K562 (cell line): ENCODE measurements at regions not wholly inside any gene's neighbourhood (a gene's known extent, or its start where the extent isn't known, plus 50 kb on each side); places are given as distances from the start of the nearest gene placed in this dataset.
"Not testable (repeated sequence)": the region's sequence is repeated elsewhere in the genome, so short reads cannot be mapped to it uniquely, and the experiment has no call there.

Experiments
- ATAC-seq: fragments of 200-7000 bp; cut with Tn5 transposase; 3 replicates; pipeline ENCODE4 v1.9.1; 2020; ENCODE audit warnings: moderate library complexity
- BruUV-seq: library from RNA; stranded (reverse); fragments of 400-500 nt; replicated peaks from 2 replicates; lab custom pipeline; 2021; lab: Mats Ljungman, UMichigan
- CTCF ChIA-PET: fragments of 300-600 bp; formaldehyde crosslinking; extraction: SDS; loops from one replicate; lab custom pipeline; 2021; ENCODE audit warnings: low intra/inter-chr PET ratio; lab: Yijun Ruan, JAX
- POLR2A ChIA-PET: fragments of 300-600, 350-650 bp; sonication (Branson Sonifier 250); formaldehyde crosslinking; extraction: SDS; loops from one replicate; lab custom pipeline; 2021; ENCODE audit warnings: antibody characterized with exemption, inconsistent platforms; lab: Yijun Ruan, JAX
- DNase-seq, 4 experiments: peaks; one replicate each; pipeline versions ENCODE4 v3.0.0 to v3.0.0-alpha.2; 2011 to 2018; ENCODE audit warnings: low spot score in 3 of 4, mixed read lengths in 3 of 4; ENCODE audit errors: extremely low read depth in 1 of 4
- FAIRE-seq: peaks from 2 replicates; lab custom pipeline; 2011; peaks lifted over from hg19 to GRCh38; lab: Jason Lieb, UNC
- H2AFZ ChIP-seq: 2 replicates; pipeline ENCODE4 v1.6.0; 2011; ENCODE audit warnings: low read depth, low read length, control low read depth, inconsistent platforms
- H3K27ac ChIP-seq: fragments of 200-600 bp; 3 replicates; pipeline ENCODE4 v1.8.0; 2011; ENCODE audit warnings: low read depth, mild to moderate bottlenecking, control low read depth, inconsistent platforms, low read length, moderate library complexity, mixed read lengths; ENCODE audit errors: extremely low read depth
- H3K27me3 ChIP-seq, 2 experiments: fragments of 300-600 bp in 1 of 2; 2 replicates in 1 of 2; 3 replicates in 1 of 2; pipeline versions ENCODE4 v1.6.0 to v1.8.0; 2011; ENCODE audit warnings: inconsistent platforms in 2 of 2, low read length in 2 of 2, mild to moderate bottlenecking in 1 of 2, mixed read lengths in 1 of 2, moderate library complexity in 1 of 2; ENCODE audit not compliant: control insufficient read depth in 2 of 2, insufficient read depth in 2 of 2
- H3K36me3 ChIP-seq: fragments of 300-600 bp; 3 replicates; pipeline ENCODE4 v1.8.0; 2011; ENCODE audit warnings: mild to moderate bottlenecking, low read length, inconsistent platforms; ENCODE audit not compliant: control insufficient read depth, insufficient read depth
- H3K4me1 ChIP-seq, 2 experiments: fragments of 200-600 bp in 1 of 2; replicated peaks in 1 of 2; 2 replicates in 1 of 2; 3 replicates in 1 of 2; pipeline versions ENCODE4 v1.5.1 to v1.8.0; 2011; ENCODE audit warnings: inconsistent platforms in 2 of 2, low read length in 2 of 2, mild to moderate bottlenecking in 1 of 2, mixed read lengths in 1 of 2, moderate library complexity in 1 of 2; ENCODE audit not compliant: control insufficient read depth in 2 of 2, insufficient read depth in 2 of 2
- H3K4me2 ChIP-seq: 2 replicates; pipeline ENCODE4 v1.6.1; 2011; ENCODE audit warnings: low read length, control low read depth, inconsistent platforms, mixed read lengths; ENCODE audit not compliant: insufficient read depth
- H3K4me3 ChIP-seq: fragments of 200-600 bp; sonication (generic), shearing (Covaris generic); 2 replicates; pipeline ENCODE4 v1.5.1; 2016; ENCODE audit warnings: control low read depth, inconsistent platforms
- H3K79me2 ChIP-seq: fragments of 200-600 bp; 3 replicates; pipeline ENCODE4 v1.8.0; 2011; ENCODE audit warnings: low read length, inconsistent platforms; ENCODE audit not compliant: control insufficient read depth, insufficient read depth
- H3K9ac ChIP-seq, 2 experiments: 2 replicates each; pipeline versions ENCODE4 v1.6.0 to v1.6.1; 2011; ENCODE audit warnings: low read depth in 2 of 2, low read length in 2 of 2, control low read depth in 1 of 2, inconsistent platforms in 1 of 2, mild to moderate bottlenecking in 1 of 2, mixed read lengths in 1 of 2; ENCODE audit not compliant: insufficient read depth in 1 of 2
- H3K9me1 ChIP-seq: one replicate; pipeline ENCODE4 v1.6.0; 2011; ENCODE audit warnings: inconsistent platforms, mild to moderate bottlenecking, low read length, moderate library complexity; ENCODE audit not compliant: control insufficient read depth, insufficient read depth
- H3K9me3 ChIP-seq: replicated peaks from 2 replicates; pipeline ENCODE4 v1.5.1; 2011; ENCODE audit warnings: low read depth, low read length, inconsistent platforms; ENCODE audit not compliant: control insufficient read depth, insufficient read depth
- H4K20me1 ChIP-seq: replicated peaks from 2 replicates; pipeline ENCODE4 v1.6.1; 2011; ENCODE audit warnings: low read length, inconsistent platforms, mixed read lengths; ENCODE audit not compliant: control insufficient read depth, insufficient read depth
- ADNP ChIP-seq: fragments of 200-800 bp; sonication (Bioruptor generic); IDR thresholded peaks from 2 replicates; pipeline ENCODE4 v1.6.1; 2016; ENCODE audit warnings: missing genetic modification characterization, missing compliant biosample characterization
- ELF2 ChIP-seq: fragments of 250-450 bp; sonication (Bioruptor Pico); IDR thresholded peaks from 2 replicates; pipeline ENCODE4 v1.5.0; 2021; ENCODE audit warnings: mild to moderate bottlenecking
- ILK ChIP-seq: fragments of 450-650 bp; IDR thresholded peaks from 2 replicates; pipeline ENCODE4 v1.6.1; 2016; ENCODE audit warnings: missing genetic modification characterization, low read depth, mild to moderate bottlenecking, missing compliant biosample characterization, moderate library complexity, borderline replicate concordance
- SNIP1 ChIP-seq: fragments of 450-650 bp; IDR thresholded peaks from 2 replicates; pipeline ENCODE4 v1.7.1; 2017; ENCODE audit warnings: low read depth, mild to moderate bottlenecking
- TEAD4 ChIP-seq, 2 experiments: sonication (generic) in 1 of 2; formaldehyde crosslinking in 1 of 2; IDR thresholded peaks; 2 replicates each; pipeline versions ENCODE4 v1.6.1 to v1.8.0; 2012 to 2022; ENCODE audit warnings: borderline replicate concordance in 1 of 2, inconsistent platforms in 1 of 2, low read length in 1 of 2, mild to moderate bottlenecking in 1 of 2, missing genetic modification reagents in 1 of 2
- ZFP36 ChIP-seq: fragments of 150-350 bp; IDR thresholded peaks from 2 replicates; pipeline ENCODE4 v1.6.1; 2018; ENCODE audit warnings: low read length, low read depth; ENCODE audit not compliant: partially characterized antibody
- WGBS: fragments of 100-300 bp; shearing (Covaris generic); methylation state at CpG from one replicate; pipeline ENCODE4 v1.1.6; 2016; ENCODE audit warnings: low coverage, mixed read lengths; ENCODE audit not compliant: insufficient coverage; ENCODE audit errors: missing lambda C conversion rate; 5-methylcytosine and 5-hydroxymethylcytosine counted together
- in situ Hi-C: fragments of 300-500 bp; cut with MboI; formaldehyde crosslinking; loops from 4 replicates; pipeline ENCODE4 v1.15.0; 2018; ENCODE audit warnings: inconsistent platforms, mixed read lengths
- intact Hi-C: fragments of 100-400 bp; cut with micrococcal nuclease; formaldehyde crosslinking; loops from 2 replicates; pipeline ENCODE4 v1.14.2; 2022
- TF ChIP-seq, protein P1 (sequence below), 2 experiments: fragments of 450-650 bp; IDR thresholded peaks; 2 replicates each; pipeline ENCODE4 v1.6.1; 2018; ENCODE audit warnings: mild to moderate bottlenecking in 2 of 2, low read depth in 1 of 2; ENCODE audit not compliant: partially characterized antibody in 2 of 2
- TF ChIP-seq, protein P2 (sequence below): IDR thresholded peaks from 2 replicates; pipeline ENCODE4 v1.6.1; 2016; ENCODE audit warnings: missing genetic modification characterization, missing compliant biosample characterization

DNA sequence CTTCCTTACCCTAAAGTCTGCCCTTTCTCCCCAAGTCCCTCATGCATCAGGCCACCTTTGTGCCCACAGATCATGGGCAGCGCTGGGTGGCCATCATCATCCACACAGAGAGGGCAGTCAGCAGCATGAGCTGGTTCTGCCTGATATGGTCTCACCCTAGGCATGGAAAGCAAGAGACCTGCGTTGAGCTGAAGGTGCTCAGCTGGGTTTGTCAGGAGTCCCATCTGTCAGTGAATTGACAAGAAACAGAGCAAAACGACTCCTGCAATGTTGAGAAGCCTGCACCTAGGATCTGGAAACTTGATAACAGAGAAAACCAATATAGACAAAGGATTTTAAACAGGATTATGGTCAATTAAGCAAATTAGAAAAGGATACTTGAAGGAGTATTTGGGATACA is 242.7 kb upstream of the PRSS1 start (continued):
- no peak for TF ChIP-seq ILK (tag)

DNA sequence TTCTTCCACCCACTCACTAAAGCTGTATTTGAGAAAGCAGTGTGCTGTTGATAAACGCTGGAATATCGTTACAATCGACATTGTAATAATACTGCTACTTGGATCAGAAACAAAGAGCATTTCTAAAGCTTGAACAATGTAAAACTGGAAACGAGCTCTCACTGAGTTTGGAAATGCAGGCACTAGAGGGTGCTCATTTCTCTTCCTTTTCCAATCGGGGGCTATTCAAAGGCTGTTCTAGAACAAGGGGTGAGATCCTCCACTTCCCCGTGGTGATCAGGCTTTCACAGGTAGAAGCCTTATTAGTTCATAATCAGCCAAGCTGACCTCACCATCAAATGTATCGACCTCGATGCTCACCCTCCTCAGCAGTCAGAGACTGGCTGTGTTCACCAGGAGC is 245.3 kb upstream of the PRSS1 start:
- POLR2A ChIA-PET, H3K27ac ChIP-seq, H3K9me1 ChIP-seq, H3K9ac ChIP-seq, H3K79me2 ChIP-seq, BruUV-seq, H3K4me1 ChIP-seq, H4K20me1 ChIP-seq, CTCF ChIA-PET, H2AFZ ChIP-seq, H3K4me2 ChIP-seq, in situ Hi-C loops, ATAC-seq, H3K36me3 ChIP-seq, intact Hi-C loops, H3K4me3 ChIP-seq, H3K27me3 ChIP-seq, H3K9me3 ChIP-seq, DNase-seq: not testable (repeated sequence)
- WGBS = 1% methylated on average over 7 of the region's 8 CpGs
- peak; percentile 19 for FAIRE-seq

DNA sequence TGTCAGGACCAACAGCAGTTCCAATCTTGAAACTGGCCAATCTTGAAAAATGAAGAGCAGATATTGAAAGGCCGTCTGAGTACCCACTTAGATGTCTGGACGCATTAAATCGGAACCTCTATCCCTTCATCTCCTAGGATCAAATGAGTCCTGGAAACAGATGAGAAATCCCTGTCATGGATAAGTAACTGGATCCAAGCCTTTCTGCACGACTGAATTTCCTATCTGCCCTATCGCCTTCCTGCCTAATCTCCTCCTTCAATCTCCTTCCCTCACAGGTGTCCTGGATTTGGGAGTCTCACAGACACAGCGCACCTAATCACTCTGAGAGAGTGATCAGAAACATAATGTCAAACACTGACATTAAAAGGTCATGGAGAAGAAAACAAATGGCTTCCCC is 245.2 kb upstream of the PRSS58 start:
- under 1% methylated on average over 6 of the region's 6 CpGs for WGBS
- no peak for ATAC-seq
- TF ChIP-seq ZFP36 = no peak
- no peak for TF ChIP-seq TEAD4 (IDR thresholded peaks at IDR 0.05; ENCODE audit: low read length)
- no peak for TF ChIP-seq TEAD4 (CRISPR knock-in tag; IDR thresholded peaks at IDR 0.05; ENCODE audit: borderline replicate concordance)
- no peak for TF ChIP-seq ELF2
- no peak for TF ChIP-seq SNIP1
- TF ChIP-seq ADNP (tag) = no peak
- TF ChIP-seq, protein P1, sequence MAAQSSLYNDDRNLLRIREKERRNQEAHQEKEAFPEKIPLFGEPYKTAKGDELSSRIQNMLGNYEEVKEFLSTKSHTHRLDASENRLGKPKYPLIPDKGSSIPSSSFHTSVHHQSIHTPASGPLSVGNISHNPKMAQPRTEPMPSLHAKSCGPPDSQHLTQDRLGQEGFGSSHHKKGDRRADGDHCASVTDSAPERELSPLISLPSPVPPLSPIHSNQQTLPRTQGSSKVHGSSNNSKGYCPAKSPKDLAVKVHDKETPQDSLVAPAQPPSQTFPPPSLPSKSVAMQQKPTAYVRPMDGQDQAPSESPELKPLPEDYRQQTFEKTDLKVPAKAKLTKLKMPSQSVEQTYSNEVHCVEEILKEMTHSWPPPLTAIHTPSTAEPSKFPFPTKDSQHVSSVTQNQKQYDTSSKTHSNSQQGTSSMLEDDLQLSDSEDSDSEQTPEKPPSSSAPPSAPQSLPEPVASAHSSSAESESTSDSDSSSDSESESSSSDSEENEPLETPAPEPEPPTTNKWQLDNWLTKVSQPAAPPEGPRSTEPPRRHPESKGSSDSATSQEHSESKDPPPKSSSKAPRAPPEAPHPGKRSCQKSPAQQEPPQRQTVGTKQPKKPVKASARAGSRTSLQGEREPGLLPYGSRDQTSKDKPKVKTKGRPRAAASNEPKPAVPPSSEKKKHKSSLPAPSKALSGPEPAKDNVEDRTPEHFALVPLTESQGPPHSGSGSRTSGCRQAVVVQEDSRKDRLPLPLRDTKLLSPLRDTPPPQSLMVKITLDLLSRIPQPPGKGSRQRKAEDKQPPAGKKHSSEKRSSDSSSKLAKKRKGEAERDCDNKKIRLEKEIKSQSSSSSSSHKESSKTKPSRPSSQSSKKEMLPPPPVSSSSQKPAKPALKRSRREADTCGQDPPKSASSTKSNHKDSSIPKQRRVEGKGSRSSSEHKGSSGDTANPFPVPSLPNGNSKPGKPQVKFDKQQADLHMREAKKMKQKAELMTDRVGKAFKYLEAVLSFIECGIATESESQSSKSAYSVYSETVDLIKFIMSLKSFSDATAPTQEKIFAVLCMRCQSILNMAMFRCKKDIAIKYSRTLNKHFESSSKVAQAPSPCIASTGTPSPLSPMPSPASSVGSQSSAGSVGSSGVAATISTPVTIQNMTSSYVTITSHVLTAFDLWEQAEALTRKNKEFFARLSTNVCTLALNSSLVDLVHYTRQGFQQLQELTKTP (IDR thresholded peaks at IDR 0.05; ENCODE audit: low read depth in 1 of 2, partially characterized antibody in 2 of 2) = no peak
- TF ChIP-seq, protein P2, sequence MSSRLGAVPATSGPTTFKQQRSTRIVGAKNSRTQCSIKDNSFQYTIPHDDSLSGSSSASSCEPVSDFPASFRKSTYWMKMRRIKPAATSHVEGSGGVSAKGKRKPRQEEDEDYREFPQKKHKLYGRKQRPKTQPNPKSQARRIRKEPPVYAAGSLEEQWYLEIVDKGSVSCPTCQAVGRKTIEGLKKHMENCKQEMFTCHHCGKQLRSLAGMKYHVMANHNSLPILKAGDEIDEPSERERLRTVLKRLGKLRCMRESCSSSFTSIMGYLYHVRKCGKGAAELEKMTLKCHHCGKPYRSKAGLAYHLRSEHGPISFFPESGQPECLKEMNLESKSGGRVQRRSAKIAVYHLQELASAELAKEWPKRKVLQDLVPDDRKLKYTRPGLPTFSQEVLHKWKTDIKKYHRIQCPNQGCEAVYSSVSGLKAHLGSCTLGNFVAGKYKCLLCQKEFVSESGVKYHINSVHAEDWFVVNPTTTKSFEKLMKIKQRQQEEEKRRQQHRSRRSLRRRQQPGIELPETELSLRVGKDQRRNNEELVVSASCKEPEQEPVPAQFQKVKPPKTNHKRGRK (tag) = no peak

More for the DNA sequence above, 245.2 kb upstream of the PRSS58 start:
- Histone ChIP-seq H3K9me3 (no peaks in the 10 kb centered on the region), H3K9me1 (no peaks in the 10 kb centered on the region), H3K9ac (no peak overlapping the region), H3K79me2 (no peaks in the 10 kb centered on the region), H3K27me3 (peaks cover 0 to 3% of the 10 kb centered on the region in 2 experiments; a peak in 1 of 5 replicates), H4K20me1 (no peaks in the 10 kb centered on the region), H2AFZ (no peak overlapping the region), H3K4me3 (no peak overlapping the region), H3K4me1 (no peaks in the 10 kb centered on the region), H3K27ac (no peak overlapping the region), H3K4me2 (no peak overlapping the region), H3K36me3 (no peaks in the 10 kb centered on the region)
- no peak for DNase-seq
- ChIA-PET CTCF (no interaction called here), POLR2A (no interaction called here)
- intact Hi-C loops (no loop called here), in situ Hi-C loops (no loop called here)
- no peak for FAIRE-seq
- BruUV-seq = no TSS peak
